NOMO-1 treated with DMSO at 0.1 percent for 48 hours (cell line): ENCODE measurements at regions not wholly inside any gene's neighbourhood (a gene's known extent, or its start where the extent isn't known, plus 50 kb on each side); places are given as distances from the start of the nearest gene placed in this dataset.

Experiments
- DNase-seq: peaks from one replicate; lab custom pipeline; 2025; ENCODE audit not compliant: unreplicated experiment; lab: John Stamatoyannopoulos, UW

DNA sequence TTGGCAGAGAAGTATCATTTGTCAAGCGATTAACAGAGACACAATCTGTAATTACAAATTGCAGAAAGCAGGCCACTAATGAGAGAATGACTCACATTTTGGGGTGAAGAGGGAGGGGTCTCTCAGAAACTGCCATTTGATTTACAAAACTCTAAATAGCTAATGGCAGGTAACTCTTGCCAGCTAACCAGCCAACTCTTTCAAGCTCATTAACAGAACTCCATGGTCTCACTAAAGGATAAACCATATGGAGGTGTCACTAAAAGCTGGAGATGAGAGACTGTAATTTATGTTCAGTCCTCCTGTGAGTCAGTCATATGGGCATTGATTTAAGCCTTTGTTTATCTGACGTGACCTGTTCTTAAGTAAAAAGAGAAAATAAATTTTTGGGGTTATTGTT lies 336.4 kb downstream of the FOXG1 start:
- DNase-seq: no peak

- no peak for DNase-seq
Observed at GRCh38 chr14:29108908-29109307, 342.3 kb downstream of the FOXG1 start.

- no peak for DNase-seq
Observed at GRCh38 chr14:29109589-29109988, 343.0 kb downstream of the FOXG1 start.

- DNase-seq: no peak
Observed at GRCh38 chr14:29111554-29111953, 345.0 kb downstream of the FOXG1 start.

DNA sequence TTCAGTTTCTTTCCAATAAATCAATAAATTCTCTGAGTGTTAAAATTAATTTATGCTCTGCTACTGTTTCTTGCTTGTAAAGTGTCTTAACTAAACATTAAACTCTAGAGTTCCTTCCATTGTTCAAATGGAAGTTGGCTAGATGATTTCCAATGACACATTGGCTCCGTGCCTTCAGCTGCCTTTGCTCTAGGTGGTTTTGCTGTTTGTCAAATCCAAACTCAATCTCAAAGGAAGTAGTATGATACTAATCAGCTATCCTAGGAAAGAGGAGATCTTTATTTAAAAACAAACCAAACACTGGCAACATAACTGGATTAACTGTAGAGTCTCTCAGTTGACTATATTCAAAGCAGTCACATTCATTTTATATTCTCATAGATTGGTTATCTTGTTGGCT lies 356.4 kb downstream of the FOXG1 start:
- DNase-seq: no peak

DNA sequence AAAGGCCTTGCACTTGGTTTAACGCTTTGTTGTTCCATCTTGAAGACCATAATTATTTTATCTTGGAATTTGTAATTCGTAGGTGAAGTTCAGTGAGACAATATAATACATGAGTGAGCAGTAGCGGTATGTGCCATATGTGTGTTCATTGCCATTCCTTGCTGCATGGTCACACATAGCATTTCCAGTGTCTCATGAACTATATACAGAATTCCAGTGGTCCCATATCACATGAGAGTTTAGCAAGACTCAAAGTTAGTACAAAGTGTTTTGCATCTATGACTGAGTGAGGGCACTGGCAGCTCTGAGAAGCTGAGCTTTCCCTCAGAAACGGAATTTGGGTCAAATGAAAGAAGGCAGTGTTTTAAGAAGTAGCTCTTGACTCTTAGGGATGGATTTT lies 359.8 kb downstream of the FOXG1 start:
- DNase-seq: no peak

- DNase-seq: no peak
Observed at GRCh38 chr14:29126865-29127264, 360.3 kb downstream of the FOXG1 start.

- no peak for DNase-seq
Observed at GRCh38 chr14:29140016-29140415, 373.4 kb downstream of the FOXG1 start.

GRCh38 chr14:29144621-29145020 lies 378.0 kb downstream of the FOXG1 start:
- DNase-seq: no peak

DNA sequence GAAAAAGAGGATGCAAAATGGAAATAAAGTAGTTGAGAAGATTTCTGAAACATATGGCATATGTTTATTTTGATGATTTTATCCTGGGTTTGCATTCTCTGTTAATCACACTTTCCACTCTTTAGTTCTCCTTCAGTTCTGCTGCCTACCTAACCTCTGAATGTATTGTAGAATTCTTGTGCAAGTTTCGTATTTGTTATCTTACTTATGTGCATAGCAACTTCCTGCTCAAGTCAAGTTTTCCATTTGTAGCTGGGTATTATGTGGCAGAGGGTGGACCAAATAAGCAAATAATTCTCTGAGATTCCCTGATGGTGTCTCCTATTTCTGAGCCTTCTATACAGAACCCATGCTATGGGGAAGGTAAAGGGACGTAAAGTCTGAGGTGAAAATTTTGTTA lies 381.6 kb downstream of the FOXG1 start:
- no peak for DNase-seq

- no peak for DNase-seq
Observed at GRCh38 chr14:29149798-29150197, 383.2 kb downstream of the FOXG1 start.

GRCh38 chr14:29150659-29151058 lies 384.1 kb downstream of the FOXG1 start:
- DNase-seq: no peak

GRCh38 chr14:29156096-29156495 lies 389.5 kb downstream of the FOXG1 start:
- DNase-seq: no peak

DNA sequence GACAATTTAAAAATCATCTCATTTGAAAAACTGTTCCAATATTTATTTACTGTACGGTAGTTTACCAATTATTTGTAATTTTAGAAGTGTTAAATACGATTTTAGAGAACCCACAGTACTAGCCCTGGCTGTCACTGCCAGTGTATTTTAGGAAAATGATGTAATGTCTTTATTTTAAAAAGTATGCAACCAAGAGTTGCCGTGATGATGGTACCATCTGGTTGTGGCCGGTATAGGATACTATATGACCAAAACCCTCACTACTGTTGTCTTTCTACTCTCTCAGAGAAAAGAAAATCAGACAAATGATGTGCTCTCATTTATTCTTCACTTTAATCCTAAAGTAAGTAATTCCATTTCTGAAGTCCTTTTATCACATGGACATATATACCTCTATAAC lies 395.0 kb downstream of the FOXG1 start:
- no peak for DNase-seq

DNA sequence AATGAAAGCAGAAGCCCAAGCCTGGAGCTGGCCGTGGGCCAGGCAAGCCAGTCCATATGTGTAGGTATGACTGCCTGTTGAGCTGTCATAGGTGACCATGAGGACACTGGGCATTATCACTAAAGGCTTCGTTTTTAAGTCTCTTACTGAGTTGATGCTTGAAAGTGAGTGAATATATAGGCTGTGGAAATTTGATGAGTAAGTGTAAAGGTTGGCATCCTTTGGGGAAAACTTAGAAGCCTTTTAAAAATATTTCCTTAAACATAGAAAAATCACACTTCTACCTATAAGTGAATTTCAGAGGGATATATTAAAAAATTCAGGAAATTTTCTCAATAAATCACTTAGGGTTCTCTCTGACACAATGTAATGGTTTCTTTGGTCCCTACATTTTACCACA lies 396.5 kb downstream of the FOXG1 start:
- no peak for DNase-seq

DNA sequence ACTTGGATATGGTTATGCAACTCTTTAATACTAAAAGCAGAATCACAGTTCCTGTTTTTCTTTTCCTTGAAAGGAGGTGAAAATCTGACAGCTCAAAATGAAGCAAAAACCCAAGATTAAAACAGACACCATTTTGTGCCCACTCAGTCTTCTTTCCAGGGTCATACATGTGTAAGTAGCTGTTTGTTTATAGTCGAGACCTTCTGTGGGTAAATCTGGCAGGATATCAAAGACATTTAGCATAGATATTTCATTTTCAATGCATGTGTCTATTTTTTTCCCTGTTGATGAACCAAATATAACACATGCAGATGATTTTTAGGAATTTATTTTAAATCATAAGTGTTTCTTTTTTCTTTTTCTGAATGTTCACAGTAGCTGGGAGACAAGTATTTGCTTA lies 398.8 kb downstream of the FOXG1 start:
- DNase-seq: no peak

DNA sequence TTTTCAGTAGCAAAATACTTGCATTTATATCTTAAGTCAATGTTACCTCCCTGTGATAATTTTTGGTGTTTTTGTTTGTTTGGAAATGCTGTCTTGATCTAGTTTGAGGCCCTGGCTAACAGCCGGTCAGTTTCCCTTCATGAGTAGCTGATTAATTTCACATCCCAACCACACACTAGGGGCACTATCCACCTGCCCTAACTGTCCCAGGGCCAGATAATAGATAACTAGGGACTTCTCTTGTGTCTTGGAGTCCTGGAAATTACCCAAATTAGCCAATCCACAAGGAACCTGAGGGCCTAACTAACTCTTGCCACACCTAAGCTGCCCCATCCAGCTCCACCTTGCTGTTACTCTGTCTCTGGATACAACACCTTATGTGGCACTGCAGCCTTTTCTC lies 399.9 kb downstream of the FOXG1 start:
- DNase-seq: no peak

GRCh38 chr14:29168149-29168548 lies 401.6 kb downstream of the FOXG1 start:
- no peak for DNase-seq

DNA sequence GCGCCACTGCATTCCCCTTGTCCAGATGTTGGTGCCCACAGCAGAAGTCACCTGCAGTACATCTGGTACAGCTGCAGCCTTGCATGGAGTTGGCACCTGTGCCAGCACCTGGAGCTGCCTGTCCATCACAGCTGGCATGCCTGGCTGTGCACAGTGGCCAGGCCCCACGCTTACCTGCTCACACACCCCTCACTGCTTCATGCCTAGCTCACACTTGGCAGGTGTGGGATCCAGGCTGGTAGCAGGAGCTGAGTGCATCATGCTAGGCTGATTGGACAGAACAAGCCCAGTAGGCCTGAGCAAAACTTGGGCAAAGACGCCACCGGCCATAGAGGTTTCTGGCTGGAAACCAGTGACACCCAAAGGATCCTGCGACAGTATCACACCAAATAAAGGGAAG lies 402.8 kb downstream of the FOXG1 start:
- DNase-seq: no peak

DNA sequence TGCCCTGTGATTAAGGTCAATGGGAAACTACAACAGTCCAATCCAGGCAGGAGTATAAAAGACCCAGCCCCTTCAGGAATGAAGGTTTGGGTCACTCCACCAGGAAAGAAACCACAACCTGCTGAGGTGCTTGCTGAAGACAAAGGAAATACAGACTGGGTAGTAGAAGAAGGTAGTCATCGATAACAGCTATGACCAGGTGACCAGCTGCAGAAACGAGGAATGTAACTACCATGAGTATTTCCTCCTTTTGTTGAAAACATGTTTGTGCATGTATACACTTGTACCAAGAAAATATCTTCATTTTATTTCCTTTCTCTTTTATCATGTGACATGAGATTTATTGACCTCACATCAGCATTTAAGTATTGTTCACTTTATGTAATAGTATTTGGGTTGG lies 409.1 kb downstream of the FOXG1 start:
- no peak for DNase-seq

- no peak for DNase-seq
Observed at GRCh38 chr14:29176876-29177275, 410.3 kb downstream of the FOXG1 start.

DNA sequence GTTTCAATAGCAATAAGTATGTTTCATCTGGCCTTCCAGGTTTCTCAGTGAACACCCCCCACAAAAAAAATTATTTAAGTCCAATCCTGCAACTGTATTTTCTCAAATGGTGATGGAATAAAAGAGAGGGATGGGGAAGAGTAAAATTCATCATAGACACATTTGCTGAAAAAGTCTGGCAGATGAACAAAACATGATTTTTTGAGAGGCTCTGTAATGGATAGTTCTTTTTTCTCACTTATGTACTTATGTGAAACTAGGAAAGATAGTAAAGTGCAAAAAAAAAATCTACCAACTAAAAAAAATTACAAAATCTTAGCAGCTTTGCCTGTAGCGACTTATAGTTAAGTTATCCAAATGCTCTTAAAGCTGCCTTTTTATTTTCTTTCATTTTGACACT lies 412.4 kb downstream of the FOXG1 start:
- DNase-seq: no peak

DNA sequence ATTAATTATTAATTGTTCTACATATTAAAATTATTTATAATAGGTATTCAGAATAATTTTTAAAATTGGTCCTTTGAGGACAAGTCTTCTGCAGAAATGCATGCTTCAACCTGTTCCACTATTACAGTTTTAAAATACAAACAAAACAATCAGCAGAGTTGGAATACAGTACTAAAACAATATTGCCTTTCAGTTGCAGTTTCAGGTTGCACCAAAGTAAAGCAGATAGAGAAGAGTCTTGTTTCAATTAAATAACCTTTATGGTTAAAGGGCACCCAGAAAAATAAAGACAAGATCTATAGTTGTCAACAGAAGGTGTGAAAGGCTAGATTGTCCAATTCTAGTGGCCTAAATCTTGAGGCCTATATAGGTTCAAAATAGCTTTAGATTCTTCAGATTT lies 424.5 kb downstream of the FOXG1 start:
- DNase-seq: no peak

GRCh38 chr14:29197557-29197956 lies 431.0 kb downstream of the FOXG1 start:
- no peak for DNase-seq
